ENCODE measurements at regions not wholly inside any gene's neighbourhood (a gene's known extent, or its start where the extent isn't known, plus 50 kb on each side); places are given as distances from the start of the nearest gene placed in this dataset.

GRCh38 chr4:71691416-71692073, 92.3 kb downstream of the GC start:
- TF ChIP-seq CTCF (IDR thresholded peaks at IDR 0.05; ENCODE audit: insufficient read depth, low read depth, low read length, missing control alignments): no peak
- DNase-seq (ENCODE audit: low read depth): no peak
- H3K4me3 ChIP-seq (ENCODE audit: low read length): no peak overlapping the region

GRCh38 chr4:71689822-71690221, 94.1 kb downstream of the GC start:
- no peak for TF ChIP-seq CTCF (IDR thresholded peaks at IDR 0.05; ENCODE audit: insufficient read depth, low read depth, low read length, missing control alignments)
- DNase-seq (ENCODE audit: low read depth): no peak
- no peak overlapping the region for H3K4me3 ChIP-seq (ENCODE audit: low read length)

GRCh38 chr4:71687056-71687455, 96.8 kb downstream of the GC start:
- H3K4me3 ChIP-seq (ENCODE audit: low read length): no peak overlapping the region
- no peak for DNase-seq (ENCODE audit: low read depth)
- no peak for TF ChIP-seq CTCF (IDR thresholded peaks at IDR 0.05; ENCODE audit: insufficient read depth, low read depth, low read length, missing control alignments)

- no peak for TF ChIP-seq CTCF (IDR thresholded peaks at IDR 0.05; ENCODE audit: insufficient read depth, low read depth, low read length, missing control alignments)
- H3K4me3 ChIP-seq (ENCODE audit: low read length): no peak overlapping the region
- no peak for DNase-seq (ENCODE audit: low read depth)
Observed at GRCh38 chr4:71685975-71686374, 97.9 kb downstream of the GC start.

GRCh38 chr4:71683309-71683708, 100.6 kb downstream of the GC start:
- H3K4me3 ChIP-seq (ENCODE audit: low read length): no peak overlapping the region
- DNase-seq (ENCODE audit: low read depth): no peak
- TF ChIP-seq CTCF (IDR thresholded peaks at IDR 0.05; ENCODE audit: insufficient read depth, low read depth, low read length, missing control alignments): no peak

- no peak overlapping the region for H3K4me3 ChIP-seq (ENCODE audit: low read length)
- DNase-seq (ENCODE audit: low read depth): no peak
- TF ChIP-seq CTCF (IDR thresholded peaks at IDR 0.05; ENCODE audit: insufficient read depth, low read depth, low read length, missing control alignments): no peak
Observed at GRCh38 chr4:71680706-71681105, 103.2 kb downstream of the GC start.

GRCh38 chr4:71677568-71677967, 106.3 kb downstream of the GC start:
- DNase-seq (ENCODE audit: low read depth): no peak
- no peak for TF ChIP-seq CTCF (IDR thresholded peaks at IDR 0.05; ENCODE audit: insufficient read depth, low read depth, low read length, missing control alignments)

More at GRCh38 chr4:71677568-71677967, 106.3 kb downstream of the GC start:
- no peak overlapping the region for H3K4me3 ChIP-seq (ENCODE audit: low read length)
